ENCODE measurements at regions not wholly inside any gene's neighbourhood (a gene's known extent, or its start where the extent isn't known, plus 50 kb on each side); places are given as distances from the start of the nearest gene placed in this dataset.

GRCh38 chr6:153767127-153767526 lies 271.9 kb upstream of the OPRM1 start:
- H3K27ac ChIP-seq: no peak overlapping the region
- TF ChIP-seq ZFX (IDR thresholded peaks at IDR 0.05) (no peak), CTCF (conservative IDR thresholded peaks at IDR 0.05) (no peak)

- no peak overlapping the region for H3K27ac ChIP-seq
- TF ChIP-seq CTCF (conservative IDR thresholded peaks at IDR 0.05) (no peak), ZFX (IDR thresholded peaks at IDR 0.05) (no peak)
These were observed 280.5 kb upstream of the OPRM1 start for GRCh38 chr6:153758516-153758915.

- TF ChIP-seq CTCF (conservative IDR thresholded peaks at IDR 0.05) (no peak), ZFX (IDR thresholded peaks at IDR 0.05) (no peak)
- H3K27ac ChIP-seq: no peak overlapping the region
These were observed 303.3 kb upstream of the OPRM1 start for GRCh38 chr6:153735761-153736160.

- no peak overlapping the region for H3K27ac ChIP-seq
- no peak for TF ChIP-seq ZFX (IDR thresholded peaks at IDR 0.05)
- TF ChIP-seq CTCF (conservative IDR thresholded peaks at IDR 0.05): no peak
These were observed 309.9 kb upstream of the OPRM1 start for GRCh38 chr6:153729189-153729588.

- TF ChIP-seq ZFX (IDR thresholded peaks at IDR 0.05): no peak
- TF ChIP-seq CTCF (conservative IDR thresholded peaks at IDR 0.05): no peak
- H3K27ac ChIP-seq: no peak overlapping the region
These were observed 311.2 kb upstream of the OPRM1 start for GRCh38 chr6:153727885-153728284.

- no peak overlapping the region for H3K27ac ChIP-seq
- TF ChIP-seq ZFX (IDR thresholded peaks at IDR 0.05): no peak
- TF ChIP-seq CTCF (conservative IDR thresholded peaks at IDR 0.05): no peak
These were observed 313.6 kb upstream of the OPRM1 start for GRCh38 chr6:153725456-153725855.

GRCh38 chr6:153720732-153721131 lies 318.3 kb upstream of the OPRM1 start:
- TF ChIP-seq ZFX (IDR thresholded peaks at IDR 0.05): no peak
- no peak for TF ChIP-seq CTCF (conservative IDR thresholded peaks at IDR 0.05)

More at GRCh38 chr6:153720732-153721131, 318.3 kb upstream of the OPRM1 start:
- no peak overlapping the region for H3K27ac ChIP-seq
